GM23338 (cell line): ENCODE measurements at regions not wholly inside any gene's neighbourhood (a gene's known extent, or its start where the extent isn't known, plus 50 kb on each side); places are given as distances from the start of the nearest gene placed in this dataset.

ENCODE experiments used
- ATAC-seq: fragments of 200-7000 bp; cut with Tn5 transposase; 3 replicates; pipeline ENCODE4 v1.9.1; 2020
- DNase-seq: peaks from one replicate; pipeline ENCODE4 v3.0.0-alpha.2; 2015; ENCODE audit warnings: low spot score
- H2AFZ ChIP-seq: fragments of 200-600 bp; sonication (generic); 2 replicates; pipeline ENCODE4 v1.8.0; 2016; ENCODE audit warnings: antibody characterized with exemption, mild to moderate bottlenecking, moderate library complexity
- H3F3A ChIP-seq: fragments of 200-600 bp; sonication (generic); replicated peaks from 2 replicates; pipeline ENCODE4 v1.8.0; 2017; ENCODE audit warnings: antibody characterized with exemption, mixed run types, low read depth
- H3K27ac ChIP-seq: fragments of 200-600 bp; sonication (generic); 2 replicates; pipeline ENCODE4 v1.6.1; 2016; ENCODE audit warnings: low read depth
- H3K27me3 ChIP-seq: fragments of 200-600 bp; sonication (generic); 2 replicates; pipeline ENCODE4 v1.8.0; 2016; ENCODE audit warnings: mild to moderate bottlenecking, mixed run types, moderate library complexity; ENCODE audit not compliant: insufficient read depth
- H3K36me3 ChIP-seq: fragments of 200-600 bp; sonication (generic); 2 replicates; pipeline ENCODE4 v1.8.0; 2016; ENCODE audit warnings: mild to moderate bottlenecking; ENCODE audit not compliant: insufficient read depth
- H3K4me1 ChIP-seq: fragments of 200-600 bp; sonication (generic); 2 replicates; pipeline ENCODE4 v1.8.0; 2016; ENCODE audit warnings: mild to moderate bottlenecking, moderate library complexity; ENCODE audit not compliant: insufficient read depth
- H3K4me2 ChIP-seq: fragments of 200-600 bp; sonication (generic); 2 replicates; pipeline ENCODE4 v1.7.1; 2017; ENCODE audit warnings: mixed run types
- H3K4me3 ChIP-seq: fragments of 200-600 bp; sonication (generic); 2 replicates; pipeline ENCODE4 v1.6.1; 2016; ENCODE audit warnings: mixed run types
- H3K79me2 ChIP-seq: fragments of 200-600 bp; sonication (generic); replicated peaks from 2 replicates; pipeline ENCODE4 v1.8.0; 2017; ENCODE audit warnings: mild to moderate bottlenecking; ENCODE audit not compliant: insufficient read depth
- H3K9me2 ChIP-seq: fragments of 200-600 bp; sonication (generic); 2 replicates; pipeline ENCODE4 v1.8.0; 2017; ENCODE audit not compliant: insufficient read depth
- H4K20me1 ChIP-seq: fragments of 200-600 bp; sonication (generic); replicated peaks from 2 replicates; pipeline ENCODE4 v1.8.0; 2017; ENCODE audit warnings: mild to moderate bottlenecking; ENCODE audit not compliant: insufficient read depth
- H3K27ac Mint-ChIP-seq: 2 replicates; pipeline ENCODE4 v1.8.0; 2020; ENCODE audit warnings: inconsistent platforms, mild to moderate bottlenecking, moderate library complexity, mixed read lengths
- H3K27me3 Mint-ChIP-seq: 3 replicates; pipeline ENCODE4 v1.8.0; 2022; ENCODE audit warnings: low read depth, mild to moderate bottlenecking, moderate library complexity, mixed read lengths, inconsistent platforms; ENCODE audit not compliant: insufficient read depth, poor library complexity
- H3K36me3 Mint-ChIP-seq: 3 replicates; pipeline ENCODE4 v1.8.0; 2021; ENCODE audit warnings: low read depth, mild to moderate bottlenecking, inconsistent platforms, moderate library complexity, mixed read lengths
- H3K4me1 Mint-ChIP-seq: 3 replicates; pipeline ENCODE4 v1.8.0; 2020; ENCODE audit warnings: mild to moderate bottlenecking, inconsistent platforms, mixed read lengths
- H3K4me3 Mint-ChIP-seq: 3 replicates; pipeline ENCODE4 v1.8.0; 2021; ENCODE audit warnings: moderate library complexity, mild to moderate bottlenecking, inconsistent platforms, mixed read lengths
- H3K9me3 Mint-ChIP-seq: 3 replicates; pipeline ENCODE4 v1.8.0; 2020; ENCODE audit warnings: moderate library complexity, mild to moderate bottlenecking, inconsistent platforms, mixed read lengths
- CREB1 ChIP-seq: fragments of 250-450 bp; sonication (Bioruptor Pico); IDR thresholded peaks from 2 replicates; pipeline ENCODE4 v1.5.0; 2020; ENCODE audit warnings: low read depth, mild to moderate bottlenecking, moderate library complexity
- ETS1 ChIP-seq: IDR thresholded peaks from 2 replicates; pipeline ENCODE4 v1.6.1; 2016; ENCODE audit warnings: antibody characterized with exemption
- EZH2 ChIP-seq: fragments of 200-600 bp; sonication (generic); IDR thresholded peaks from one replicate; pipeline ENCODE4 v1.8.0; 2017; ENCODE audit warnings: antibody characterized with exemption, mild to moderate bottlenecking, low read depth; ENCODE audit not compliant: unreplicated experiment
- EZH2phosphoT487 ChIP-seq: fragments of 200-600 bp; sonication (generic); IDR thresholded peaks from one replicate; pipeline ENCODE4 v1.8.1; 2018; ENCODE audit warnings: antibody characterized with exemption; ENCODE audit not compliant: unreplicated experiment
- JUNB ChIP-seq: IDR thresholded peaks from one replicate; pipeline ENCODE4 v1.6.1; 2016; ENCODE audit warnings: antibody characterized with exemption; ENCODE audit not compliant: unreplicated experiment
- NANOG ChIP-seq: IDR thresholded peaks from 2 replicates; pipeline ENCODE4 v1.6.1; 2016; ENCODE audit warnings: antibody characterized with exemption, borderline replicate concordance
- POLR2AphosphoS5 ChIP-seq: IDR thresholded peaks from 2 replicates; pipeline ENCODE4 v1.6.1; 2016; ENCODE audit warnings: antibody characterized with exemption, low read depth
- REST ChIP-seq: IDR thresholded peaks from one replicate; pipeline ENCODE4 v1.6.1; 2018; ENCODE audit warnings: antibody characterized with exemption; ENCODE audit not compliant: unreplicated experiment
- STAT1 ChIP-seq: IDR thresholded peaks from one replicate; pipeline ENCODE4 v1.6.1; 2016; ENCODE audit warnings: antibody characterized with exemption; ENCODE audit not compliant: unreplicated experiment
- ZNF114 ChIP-seq: fragments of 250-450 bp; sonication (Bioruptor Pico); IDR thresholded peaks from 2 replicates; pipeline ENCODE4 v1.5.0; 2020; ENCODE audit warnings: mild to moderate bottlenecking, moderate library complexity
- ZNF331 ChIP-seq: fragments of 250-450 bp; sonication (Bioruptor Pico); IDR thresholded peaks from 2 replicates; pipeline ENCODE4 v1.5.0; 2020; ENCODE audit warnings: low read depth, mild to moderate bottlenecking, moderate library complexity
- ZNF462 ChIP-seq: fragments of 250-450 bp; sonication (Bioruptor Pico); IDR thresholded peaks from 2 replicates; pipeline ENCODE4 v1.5.0; 2020; ENCODE audit warnings: mild to moderate bottlenecking, moderate library complexity
- TF ChIP-seq, protein P1 (sequence below), 2 experiments: fragments of 200-600 bp in 1 of 2; sonication (generic) in 1 of 2; conservative IDR thresholded peaks; 2 replicates each; pipeline versions ENCODE4 v1.5.1 to v1.6.1; 2016 to 2017; ENCODE audit warnings: antibody characterized with exemption in 2 of 2, low read depth in 2 of 2, mild to moderate bottlenecking in 2 of 2, moderate library complexity in 1 of 2

GRCh38 chr20:24203526-24204183, 215.1 kb upstream of the GGTLC1 start:
- H3K27me3 ChIP-seq = no peaks in the 10 kb centered on the region
- H3K4me2 ChIP-seq = no peak overlapping the region
- TF ChIP-seq CREB1 (no peak), ZNF114 (CRISPR knock-in tag) (no peak), ZNF462 (no peak), ZNF331 (CRISPR knock-in tag) (no peak), NANOG (no peak), REST (no peak), ETS1 (no peak), POLR2AphosphoS5 (no peak), JUNB (no peak), STAT1 (no peak), EZH2phosphoT487 (no peak), EZH2 (no peak)
- TF ChIP-seq, protein P1, sequence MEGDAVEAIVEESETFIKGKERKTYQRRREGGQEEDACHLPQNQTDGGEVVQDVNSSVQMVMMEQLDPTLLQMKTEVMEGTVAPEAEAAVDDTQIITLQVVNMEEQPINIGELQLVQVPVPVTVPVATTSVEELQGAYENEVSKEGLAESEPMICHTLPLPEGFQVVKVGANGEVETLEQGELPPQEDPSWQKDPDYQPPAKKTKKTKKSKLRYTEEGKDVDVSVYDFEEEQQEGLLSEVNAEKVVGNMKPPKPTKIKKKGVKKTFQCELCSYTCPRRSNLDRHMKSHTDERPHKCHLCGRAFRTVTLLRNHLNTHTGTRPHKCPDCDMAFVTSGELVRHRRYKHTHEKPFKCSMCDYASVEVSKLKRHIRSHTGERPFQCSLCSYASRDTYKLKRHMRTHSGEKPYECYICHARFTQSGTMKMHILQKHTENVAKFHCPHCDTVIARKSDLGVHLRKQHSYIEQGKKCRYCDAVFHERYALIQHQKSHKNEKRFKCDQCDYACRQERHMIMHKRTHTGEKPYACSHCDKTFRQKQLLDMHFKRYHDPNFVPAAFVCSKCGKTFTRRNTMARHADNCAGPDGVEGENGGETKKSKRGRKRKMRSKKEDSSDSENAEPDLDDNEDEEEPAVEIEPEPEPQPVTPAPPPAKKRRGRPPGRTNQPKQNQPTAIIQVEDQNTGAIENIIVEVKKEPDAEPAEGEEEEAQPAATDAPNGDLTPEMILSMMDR (conservative IDR thresholded peaks at IDR 0.05; ENCODE audit: low read depth in 2 of 2) = no peak
- Mint-ChIP-seq H3K27ac (no peak overlapping the region), H3K9me3 (peaks cover 12% of the 10 kb centered on the region; the same call in 2 of the 3 replicates), H3K27me3 (peaks cover 10% of the 10 kb centered on the region), H3K4me3 (no peak overlapping the region), H3K4me1 (no peaks in the 10 kb centered on the region; the same call in 2 of the 3 replicates), H3K36me3 (no peaks in the 10 kb centered on the region; the same call in 2 of the 3 replicates)
- H3K4me1 ChIP-seq = no peaks in the 10 kb centered on the region
- peaks cover 9% of the 10 kb centered on the region; the same call in 1 of the 2 replicates for H3K9me2 ChIP-seq
- no peaks in the 10 kb centered on the region for H3K79me2 ChIP-seq
- no peaks in the 10 kb centered on the region for H4K20me1 ChIP-seq
- DNase-seq (no peak), ATAC-seq (no peak)
- no peak overlapping the region for H2AFZ ChIP-seq
- no peak overlapping the region for H3K27ac ChIP-seq
- H3F3A ChIP-seq = no peaks in the 10 kb centered on the region
- H3K36me3 ChIP-seq = no peaks in the 10 kb centered on the region
- no peak overlapping the region for H3K4me3 ChIP-seq
